ENCODE measurements at regions not wholly inside any gene's neighbourhood (a gene's known extent, or its start where the extent isn't known, plus 50 kb on each side); places are given as distances from the start of the nearest gene placed in this dataset.

GRCh38 chr9:13627502-13627901 is 348.0 kb upstream of the MPDZ start:
- Histone ChIP-seq H3K9ac (ENCODE audit: low read depth in 1 of 2, low read length in 2 of 2) (no peak overlapping the region), H3K27me3 (ENCODE audit: control insufficient read depth in 2 of 2, insufficient read depth in 2 of 2, low read length in 2 of 2) (no peaks in the 10 kb centered on the region), H3K27ac (ENCODE audit: low read depth in 2 of 2, low read length in 2 of 2) (no peak overlapping the region)

DNA sequence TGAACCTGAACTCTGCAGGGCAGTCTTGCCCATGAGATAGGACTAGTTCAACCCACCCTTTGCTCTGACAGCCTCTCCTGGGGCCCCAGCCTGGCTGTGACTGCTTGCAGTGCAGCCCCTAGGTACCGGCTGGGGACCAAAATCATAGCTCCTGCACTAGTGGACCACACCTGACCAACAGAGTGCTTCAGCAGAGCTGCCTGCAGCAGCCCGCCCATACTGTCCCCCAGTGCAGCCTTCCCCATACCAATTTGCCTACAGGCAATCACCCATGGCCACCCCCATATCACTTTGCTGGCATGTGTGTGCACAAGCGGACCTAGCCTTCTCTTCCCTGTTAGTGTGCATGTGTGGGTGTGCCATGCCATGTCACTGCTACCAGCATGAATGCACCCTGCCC is 347.6 kb upstream of the MPDZ start:
- H3K27ac ChIP-seq (ENCODE audit: low read depth in 2 of 2, low read length in 2 of 2), result no peak overlapping the region
- H3K36me3 ChIP-seq (ENCODE audit: control insufficient read depth in 2 of 2, insufficient read depth in 2 of 2, low read length in 2 of 2), result no peaks in the 10 kb centered on the region
- no peaks in the 10 kb centered on the region for H3K9me3 ChIP-seq (ENCODE audit: control insufficient read depth in 2 of 2, low read length in 2 of 2)
- no peaks in the 10 kb centered on the region for H3K27me3 ChIP-seq (ENCODE audit: control insufficient read depth in 2 of 2, insufficient read depth in 2 of 2, low read length in 2 of 2)
- no peak overlapping the region for H3K4me3 ChIP-seq (ENCODE audit: low read length in 2 of 2)
- H3K9ac ChIP-seq (ENCODE audit: low read depth in 1 of 2, low read length in 2 of 2), result no peak overlapping the region
- no peaks in the 10 kb centered on the region for H3K4me1 ChIP-seq (ENCODE audit: control insufficient read depth in 2 of 2, insufficient read depth in 2 of 2, low read length in 2 of 2)

More at GRCh38 chr9:13627502-13627901, 348.0 kb upstream of the MPDZ start:
- Histone ChIP-seq H3K4me1 (ENCODE audit: control insufficient read depth in 2 of 2, insufficient read depth in 2 of 2, low read length in 2 of 2) (no peaks in the 10 kb centered on the region), H3K36me3 (ENCODE audit: control insufficient read depth in 2 of 2, insufficient read depth in 2 of 2, low read length in 2 of 2) (no peaks in the 10 kb centered on the region), H3K4me3 (ENCODE audit: low read length in 2 of 2) (no peak overlapping the region), H3K9me3 (ENCODE audit: control insufficient read depth in 2 of 2, low read length in 2 of 2) (no peaks in the 10 kb centered on the region)

DNA sequence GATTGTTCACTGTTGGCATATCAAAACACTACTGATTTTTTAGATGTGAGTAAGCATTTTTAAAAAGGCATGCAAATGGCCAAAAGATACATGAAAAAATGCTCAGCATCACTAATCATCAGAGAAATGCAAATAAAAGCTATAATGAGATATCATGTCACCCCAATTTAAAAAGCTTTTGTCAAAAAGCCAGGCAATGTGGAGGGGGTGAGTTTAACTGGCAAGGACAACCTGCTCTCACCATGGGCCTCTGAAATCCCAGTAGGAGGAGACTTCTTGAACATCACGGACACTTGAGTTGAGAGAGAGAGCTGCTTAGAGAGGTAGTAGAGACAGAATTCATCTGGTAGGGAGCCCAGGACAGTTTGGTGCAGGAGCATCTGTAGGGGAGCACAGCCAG is 347.1 kb upstream of the MPDZ start:
- Histone ChIP-seq H3K9ac (ENCODE audit: low read depth in 1 of 2, low read length in 2 of 2) (no peak overlapping the region), H3K4me1 (ENCODE audit: control insufficient read depth in 2 of 2, insufficient read depth in 2 of 2, low read length in 2 of 2) (no peaks in the 10 kb centered on the region), H3K4me3 (ENCODE audit: low read length in 2 of 2) (no peak overlapping the region), H3K9me3 (ENCODE audit: control insufficient read depth in 2 of 2, low read length in 2 of 2) (no peaks in the 10 kb centered on the region), H3K36me3 (ENCODE audit: control insufficient read depth in 2 of 2, insufficient read depth in 2 of 2, low read length in 2 of 2) (no peaks in the 10 kb centered on the region), H3K27ac (ENCODE audit: low read depth in 2 of 2, low read length in 2 of 2) (no peak overlapping the region), H3K27me3 (ENCODE audit: control insufficient read depth in 2 of 2, insufficient read depth in 2 of 2, low read length in 2 of 2) (no peaks in the 10 kb centered on the region)

DNA sequence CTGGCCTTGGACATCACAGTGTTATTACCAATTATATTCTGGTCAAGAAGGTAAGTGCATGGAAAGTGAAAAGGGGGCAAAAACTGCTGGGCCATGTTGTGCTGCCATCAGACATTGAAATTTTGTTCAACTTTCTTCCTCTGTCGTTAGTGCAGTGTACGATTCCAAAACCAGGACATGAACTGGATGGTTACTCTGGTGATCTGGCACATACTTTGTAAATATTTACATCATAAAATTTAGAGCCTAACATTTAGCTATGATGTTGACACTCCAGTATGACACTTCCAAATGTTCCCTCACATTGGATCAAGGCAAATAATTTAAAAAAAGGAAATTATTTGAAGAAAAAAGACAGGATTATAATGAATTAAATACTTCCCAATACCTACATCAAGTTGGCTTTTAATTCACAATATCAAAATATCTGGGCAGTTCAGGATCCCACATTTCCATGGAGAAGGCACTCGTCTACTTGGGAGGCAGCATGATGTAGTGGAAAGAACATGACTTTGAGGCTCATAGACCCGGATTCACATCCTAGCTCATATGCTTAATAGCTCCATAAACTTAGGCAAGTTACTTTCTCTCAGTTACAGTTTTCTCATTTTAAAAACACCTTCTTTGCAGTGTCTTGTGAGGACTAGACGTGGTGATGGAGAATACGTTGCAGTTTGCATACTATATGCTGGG is 342.5 kb upstream of the MPDZ start:
- H3K9me3 ChIP-seq (ENCODE audit: control insufficient read depth in 2 of 2, low read length in 2 of 2), result no peaks in the 10 kb centered on the region
- H3K36me3 ChIP-seq (ENCODE audit: control insufficient read depth in 2 of 2, insufficient read depth in 2 of 2, low read length in 2 of 2), result no peaks in the 10 kb centered on the region
- H3K4me1 ChIP-seq (ENCODE audit: control insufficient read depth in 2 of 2, insufficient read depth in 2 of 2, low read length in 2 of 2), result no peaks in the 10 kb centered on the region
- H3K4me3 ChIP-seq (ENCODE audit: low read length in 2 of 2), result no peak overlapping the region
- H3K9ac ChIP-seq (ENCODE audit: low read depth in 1 of 2, low read length in 2 of 2), result no peak overlapping the region
- H3K27me3 ChIP-seq (ENCODE audit: control insufficient read depth in 2 of 2, insufficient read depth in 2 of 2, low read length in 2 of 2), result no peaks in the 10 kb centered on the region
- H3K27ac ChIP-seq (ENCODE audit: low read depth in 2 of 2, low read length in 2 of 2), result no peak overlapping the region

GRCh38 chr9:13616491-13617035 is 337.1 kb upstream of the MPDZ start:
- Histone ChIP-seq H3K9ac (ENCODE audit: low read depth in 1 of 2, low read length in 2 of 2) (no peak overlapping the region), H3K4me3 (ENCODE audit: low read length in 2 of 2) (no peak overlapping the region), H3K4me1 (ENCODE audit: control insufficient read depth in 2 of 2, insufficient read depth in 2 of 2, low read length in 2 of 2) (no peaks in the 10 kb centered on the region), H3K27ac (ENCODE audit: low read depth in 2 of 2, low read length in 2 of 2) (no peak overlapping the region), H3K36me3 (ENCODE audit: control insufficient read depth in 2 of 2, insufficient read depth in 2 of 2, low read length in 2 of 2) (no peaks in the 10 kb centered on the region), H3K9me3 (ENCODE audit: control insufficient read depth in 2 of 2, low read length in 2 of 2) (no peaks in the 10 kb centered on the region), H3K27me3 (ENCODE audit: control insufficient read depth in 2 of 2, insufficient read depth in 2 of 2, low read length in 2 of 2) (no peaks in the 10 kb centered on the region)

DNA sequence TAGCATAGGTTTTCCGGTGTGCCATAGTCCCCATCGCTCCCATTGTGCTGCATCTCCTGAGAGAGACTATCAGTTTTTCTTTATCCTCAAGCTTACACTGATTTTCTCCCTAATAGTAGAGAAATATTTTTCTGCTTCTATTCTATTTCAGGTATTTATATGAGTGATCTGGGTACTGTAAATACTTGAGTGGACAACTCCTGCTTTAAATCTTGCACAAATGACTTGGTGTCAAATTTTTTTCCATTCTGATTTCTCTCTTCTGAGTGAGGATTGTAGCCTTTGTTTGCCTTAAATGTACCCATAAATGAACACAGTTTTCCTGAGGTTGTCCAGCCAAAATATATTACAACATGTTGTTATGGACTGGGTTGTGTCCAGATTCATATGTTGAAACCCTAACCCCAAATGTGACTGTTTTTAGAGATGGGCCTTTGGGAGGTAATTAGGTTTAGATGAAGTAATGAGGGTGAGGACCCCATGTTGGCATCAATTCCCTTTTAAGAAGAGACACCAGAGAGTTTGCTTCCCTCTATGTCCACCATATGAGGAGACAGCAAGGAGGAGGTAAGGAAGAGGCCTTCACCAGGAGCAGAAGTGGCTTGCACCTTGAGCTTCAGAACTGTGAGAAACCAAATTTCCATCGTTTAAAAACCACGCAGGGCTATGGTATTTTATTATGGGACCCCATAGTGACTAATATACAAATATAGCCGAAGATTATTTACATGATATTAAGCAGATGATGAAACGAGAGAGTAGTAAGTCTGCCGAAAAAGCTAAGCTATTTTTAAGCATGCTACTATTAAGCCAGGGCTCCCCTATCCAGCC is 336.4 kb upstream of the MPDZ start:
- Histone ChIP-seq H3K36me3 (ENCODE audit: control insufficient read depth in 2 of 2, insufficient read depth in 2 of 2, low read length in 2 of 2) (no peaks in the 10 kb centered on the region), H3K4me3 (ENCODE audit: low read length in 2 of 2) (no peak overlapping the region), H3K27ac (ENCODE audit: low read depth in 2 of 2, low read length in 2 of 2) (no peak overlapping the region), H3K27me3 (ENCODE audit: control insufficient read depth in 2 of 2, insufficient read depth in 2 of 2, low read length in 2 of 2) (no peaks in the 10 kb centered on the region), H3K9me3 (ENCODE audit: control insufficient read depth in 2 of 2, low read length in 2 of 2) (no peaks in the 10 kb centered on the region), H3K9ac (ENCODE audit: low read depth in 1 of 2, low read length in 2 of 2) (no peak overlapping the region), H3K4me1 (ENCODE audit: control insufficient read depth in 2 of 2, insufficient read depth in 2 of 2, low read length in 2 of 2) (no peaks in the 10 kb centered on the region)

- H3K4me3 ChIP-seq (ENCODE audit: low read length in 2 of 2), result no peak overlapping the region
- no peak overlapping the region for H3K9ac ChIP-seq (ENCODE audit: low read depth in 1 of 2, low read length in 2 of 2)
- H3K27me3 ChIP-seq (ENCODE audit: control insufficient read depth in 2 of 2, insufficient read depth in 2 of 2, low read length in 2 of 2), result no peaks in the 10 kb centered on the region
- no peaks in the 10 kb centered on the region for H3K36me3 ChIP-seq (ENCODE audit: control insufficient read depth in 2 of 2, insufficient read depth in 2 of 2, low read length in 2 of 2)
- H3K4me1 ChIP-seq (ENCODE audit: control insufficient read depth in 2 of 2, insufficient read depth in 2 of 2, low read length in 2 of 2), result no peaks in the 10 kb centered on the region
- no peak overlapping the region for H3K27ac ChIP-seq (ENCODE audit: low read depth in 2 of 2, low read length in 2 of 2)
- no peaks in the 10 kb centered on the region for H3K9me3 ChIP-seq (ENCODE audit: control insufficient read depth in 2 of 2, low read length in 2 of 2)
Measured at GRCh38 chr9:13614060-13614459, 334.6 kb upstream of the MPDZ start.

GRCh38 chr9:13613296-13613695 is 333.8 kb upstream of the MPDZ start:
- Histone ChIP-seq H3K4me1 (ENCODE audit: control insufficient read depth in 2 of 2, insufficient read depth in 2 of 2, low read length in 2 of 2) (no peaks in the 10 kb centered on the region), H3K27me3 (ENCODE audit: control insufficient read depth in 2 of 2, insufficient read depth in 2 of 2, low read length in 2 of 2) (no peaks in the 10 kb centered on the region), H3K9ac (ENCODE audit: low read depth in 1 of 2, low read length in 2 of 2) (no peak overlapping the region), H3K4me3 (ENCODE audit: low read length in 2 of 2) (no peak overlapping the region), H3K36me3 (ENCODE audit: control insufficient read depth in 2 of 2, insufficient read depth in 2 of 2, low read length in 2 of 2) (no peaks in the 10 kb centered on the region), H3K9me3 (ENCODE audit: control insufficient read depth in 2 of 2, low read length in 2 of 2) (no peaks in the 10 kb centered on the region), H3K27ac (ENCODE audit: low read depth in 2 of 2, low read length in 2 of 2) (no peak overlapping the region)

DNA sequence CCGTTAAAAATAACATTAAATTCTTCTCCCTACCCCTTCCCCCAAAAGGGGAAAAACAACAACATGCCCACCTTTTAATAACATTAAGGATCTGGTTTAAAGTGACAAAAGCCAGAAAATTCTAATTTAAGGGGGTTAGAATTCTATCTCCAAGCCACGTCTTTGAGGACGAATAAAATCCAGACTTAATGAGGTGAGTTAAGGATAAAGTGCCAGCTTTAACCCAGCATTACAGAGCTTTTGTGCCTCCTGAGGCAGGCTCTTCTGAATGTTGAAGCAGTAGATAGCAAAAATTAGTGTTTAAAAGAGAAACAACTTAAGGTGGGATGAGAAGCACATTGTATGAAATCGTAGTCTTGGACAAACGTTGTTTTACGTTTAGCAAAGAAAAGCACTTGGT is 329.0 kb upstream of the MPDZ start:
- Histone ChIP-seq H3K36me3 (ENCODE audit: control insufficient read depth in 2 of 2, insufficient read depth in 2 of 2, low read length in 2 of 2) (no peaks in the 10 kb centered on the region), H3K27me3 (ENCODE audit: control insufficient read depth in 2 of 2, insufficient read depth in 2 of 2, low read length in 2 of 2) (no peaks in the 10 kb centered on the region), H3K27ac (ENCODE audit: low read depth in 2 of 2, low read length in 2 of 2) (no peak overlapping the region), H3K4me1 (ENCODE audit: control insufficient read depth in 2 of 2, insufficient read depth in 2 of 2, low read length in 2 of 2) (no peaks in the 10 kb centered on the region), H3K4me3 (ENCODE audit: low read length in 2 of 2) (no peak overlapping the region), H3K9me3 (ENCODE audit: control insufficient read depth in 2 of 2, low read length in 2 of 2) (no peaks in the 10 kb centered on the region), H3K9ac (ENCODE audit: low read depth in 1 of 2, low read length in 2 of 2) (no peak overlapping the region)

Data from mucosa of rectum (tissue), 2 donors.